RWPE1 (cell line): ENCODE measurements at regions not wholly inside any gene's neighbourhood (a gene's known extent, or its start where the extent isn't known, plus 50 kb on each side); places are given as distances from the start of the nearest gene placed in this dataset.

Experiments used
- CTCF ChIA-PET: fragments of 350-600 bp; sonication (Branson Sonifier 250); formaldehyde crosslinking; extraction: SDS; loops from one replicate; lab custom pipeline; 2021; lab: Yijun Ruan, JAX
- POLR2A ChIA-PET: fragments of 400-600 bp; formaldehyde crosslinking; extraction: SDS; loops from one replicate; lab custom pipeline; 2020; ENCODE audit warnings: antibody characterized with exemption; ENCODE audit not compliant: low non-redundant PET; lab: Yijun Ruan, JAX
- DNase-seq: peaks from one replicate; pipeline ENCODE4 v3.0.0; 2012; ENCODE audit warnings: low spot score
- H3K27ac ChIP-seq: fragments of 450-650 bp; 2 replicates; pipeline ENCODE4 v1.5.1; 2017
- CTCF ChIP-seq: fragments of 450-650 bp; conservative IDR thresholded peaks from 2 replicates; pipeline ENCODE4 v1.5.1; 2017; ENCODE audit warnings: low read depth, mild to moderate bottlenecking

DNA sequence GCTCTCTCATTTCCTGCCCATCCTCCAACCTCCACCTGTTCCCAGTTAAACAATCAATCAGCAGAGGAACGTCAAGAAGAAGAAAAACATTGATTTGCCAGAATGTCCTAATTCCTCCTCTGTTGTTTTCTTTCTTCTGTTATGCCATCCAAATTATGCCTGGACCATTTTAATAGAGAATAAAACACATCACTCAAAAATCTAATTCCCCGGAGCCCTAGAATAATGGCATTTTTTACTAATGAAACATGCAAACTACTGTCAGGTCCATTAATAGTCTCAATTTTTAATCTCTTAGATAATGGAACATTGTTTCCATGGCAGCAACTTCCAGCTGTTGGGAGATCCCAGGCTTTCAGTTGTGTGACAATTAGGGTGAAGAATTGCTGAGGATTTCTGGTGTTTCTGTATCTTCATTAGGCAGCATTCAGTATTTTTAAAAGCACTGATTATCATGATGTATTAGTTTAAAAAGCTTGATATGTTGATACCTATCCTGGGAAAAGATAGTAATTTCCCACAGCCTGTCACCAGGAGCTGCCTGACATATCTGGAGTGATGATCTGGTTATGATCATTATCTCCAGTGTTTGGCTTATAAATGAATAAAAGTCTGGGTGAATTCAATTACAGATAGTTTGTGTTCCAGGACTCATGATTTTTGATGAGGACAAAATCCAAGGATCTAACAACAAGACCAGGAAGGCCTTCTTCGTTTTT, 209.8 kb downstream of the TPBG start:
- no peak for DNase-seq
- POLR2A ChIA-PET = no interaction called here
- H3K27ac ChIP-seq = no peak overlapping the region
- TF ChIP-seq CTCF = no peak
- CTCF ChIA-PET = no interaction called here

GRCh38 chr6:82576284-82576683, 212.7 kb downstream of the TPBG start:
- CTCF ChIA-PET = no interaction called here

GRCh38 chr6:82584194-82584695, 220.6 kb downstream of the TPBG start:
- ChIA-PET CTCF (no interaction called here), POLR2A (no interaction called here)
- no peak for TF ChIP-seq CTCF
- DNase-seq = no peak
- H3K27ac ChIP-seq = no peak overlapping the region

More at GRCh38 chr6:82576284-82576683, 212.7 kb downstream of the TPBG start:
- H3K27ac ChIP-seq = no peak overlapping the region
- POLR2A ChIA-PET = no interaction called here
- TF ChIP-seq CTCF = no peak
- no peak for DNase-seq

DNA sequence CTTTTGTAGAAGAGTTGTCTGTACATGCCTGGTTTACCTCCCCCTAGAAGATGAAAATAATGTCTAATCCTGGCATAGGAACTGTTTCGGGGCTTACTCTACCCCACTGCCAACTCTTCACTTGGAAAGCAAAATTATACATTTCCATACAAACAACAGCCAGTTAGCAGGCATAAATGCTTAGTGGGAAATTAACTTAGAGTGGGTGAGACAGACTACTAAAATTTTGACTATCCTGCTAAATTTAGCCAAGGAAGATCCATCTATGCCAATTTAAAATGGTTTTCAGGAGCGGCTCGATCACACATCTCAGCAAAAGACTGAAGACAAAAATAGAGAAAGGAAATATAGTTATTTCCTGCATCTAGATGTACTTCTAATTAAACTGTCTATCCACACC, 221.2 kb downstream of the TPBG start:
- CTCF ChIA-PET = no interaction called here
- POLR2A ChIA-PET = no interaction called here
- H3K27ac ChIP-seq = no peak overlapping the region
- TF ChIP-seq CTCF = no peak
- DNase-seq = no peak

DNA sequence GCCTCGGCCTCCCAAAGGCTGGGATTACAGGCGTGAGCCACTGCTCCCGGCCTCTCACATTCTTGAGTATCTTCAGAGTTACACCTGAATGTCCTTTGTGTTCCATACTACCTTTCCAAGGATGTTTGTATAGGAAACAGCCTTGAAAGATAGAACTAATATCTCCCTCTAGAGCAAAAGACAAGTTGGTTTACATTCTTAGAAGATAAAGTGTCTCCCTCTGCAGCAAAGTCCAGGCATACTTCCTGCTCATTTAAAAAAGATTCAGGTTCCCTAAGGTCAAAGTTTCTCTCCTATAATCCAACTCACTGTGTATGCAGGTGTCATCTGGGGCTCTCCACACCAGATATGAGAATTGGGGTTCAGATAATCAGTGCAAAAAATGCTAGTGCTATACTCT, 224.4 kb downstream of the TPBG start:
- ChIA-PET CTCF (no interaction called here), POLR2A (no interaction called here)
- no peak for TF ChIP-seq CTCF
- no peak for DNase-seq
- no peak overlapping the region for H3K27ac ChIP-seq

DNA sequence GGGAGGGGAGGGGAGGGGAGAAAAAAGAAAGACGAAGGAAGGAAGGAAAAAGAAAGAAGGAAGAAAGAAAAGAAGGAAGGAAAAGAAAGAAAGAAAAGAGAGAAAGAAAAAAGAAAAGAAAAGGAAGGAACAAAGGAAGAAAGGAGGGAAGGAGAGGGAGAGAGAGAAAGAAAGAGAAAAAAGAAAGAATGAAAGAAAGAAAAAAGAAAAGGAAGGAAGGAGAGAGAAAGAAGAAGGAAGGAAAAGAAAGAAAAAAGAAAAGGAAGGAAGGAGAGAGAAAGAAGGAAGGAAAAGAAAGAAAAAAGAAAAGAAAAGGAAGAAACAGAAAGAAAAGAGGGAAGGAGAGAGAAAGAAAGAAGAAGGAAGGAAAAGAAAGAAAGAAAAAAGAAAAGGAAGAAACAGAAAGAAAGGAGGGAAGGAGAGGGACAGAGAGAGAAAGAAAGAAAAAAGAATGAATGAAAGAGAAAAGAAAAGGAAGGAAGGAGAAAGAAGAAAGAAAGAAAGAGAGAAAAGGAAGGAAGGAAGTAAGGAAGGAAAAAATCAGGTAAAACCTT, 225.3 kb downstream of the TPBG start:
- TF ChIP-seq CTCF = no peak
- no peak overlapping the region for H3K27ac ChIP-seq
- DNase-seq = no peak
- POLR2A ChIA-PET = no interaction called here
- CTCF ChIA-PET = no interaction called here
